ENCODE measurements at regions not wholly inside any gene's neighbourhood (a gene's known extent, or its start where the extent isn't known, plus 50 kb on each side); places are given as distances from the start of the nearest gene placed in this dataset.

- DNase-seq = no peak
- no peaks in the 10 kb centered on the region for H3K4me1 ChIP-seq
- no peaks in the 10 kb centered on the region for H3K9me3 ChIP-seq
- H3K4me3 ChIP-seq (ENCODE audit: low read depth, low read length) = no peak overlapping the region
- H3K27me3 ChIP-seq = no peaks in the 10 kb centered on the region
- TF ChIP-seq, protein P1, sequence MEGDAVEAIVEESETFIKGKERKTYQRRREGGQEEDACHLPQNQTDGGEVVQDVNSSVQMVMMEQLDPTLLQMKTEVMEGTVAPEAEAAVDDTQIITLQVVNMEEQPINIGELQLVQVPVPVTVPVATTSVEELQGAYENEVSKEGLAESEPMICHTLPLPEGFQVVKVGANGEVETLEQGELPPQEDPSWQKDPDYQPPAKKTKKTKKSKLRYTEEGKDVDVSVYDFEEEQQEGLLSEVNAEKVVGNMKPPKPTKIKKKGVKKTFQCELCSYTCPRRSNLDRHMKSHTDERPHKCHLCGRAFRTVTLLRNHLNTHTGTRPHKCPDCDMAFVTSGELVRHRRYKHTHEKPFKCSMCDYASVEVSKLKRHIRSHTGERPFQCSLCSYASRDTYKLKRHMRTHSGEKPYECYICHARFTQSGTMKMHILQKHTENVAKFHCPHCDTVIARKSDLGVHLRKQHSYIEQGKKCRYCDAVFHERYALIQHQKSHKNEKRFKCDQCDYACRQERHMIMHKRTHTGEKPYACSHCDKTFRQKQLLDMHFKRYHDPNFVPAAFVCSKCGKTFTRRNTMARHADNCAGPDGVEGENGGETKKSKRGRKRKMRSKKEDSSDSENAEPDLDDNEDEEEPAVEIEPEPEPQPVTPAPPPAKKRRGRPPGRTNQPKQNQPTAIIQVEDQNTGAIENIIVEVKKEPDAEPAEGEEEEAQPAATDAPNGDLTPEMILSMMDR (IDR thresholded peaks at IDR 0.05; ENCODE audit: low read depth, low read length) = no peak
- no peaks in the 10 kb centered on the region for H3K36me3 ChIP-seq
Observed at GRCh38 chr18:57202881-57203280, 56.0 kb downstream of the BOD1L2 start.

DNA sequence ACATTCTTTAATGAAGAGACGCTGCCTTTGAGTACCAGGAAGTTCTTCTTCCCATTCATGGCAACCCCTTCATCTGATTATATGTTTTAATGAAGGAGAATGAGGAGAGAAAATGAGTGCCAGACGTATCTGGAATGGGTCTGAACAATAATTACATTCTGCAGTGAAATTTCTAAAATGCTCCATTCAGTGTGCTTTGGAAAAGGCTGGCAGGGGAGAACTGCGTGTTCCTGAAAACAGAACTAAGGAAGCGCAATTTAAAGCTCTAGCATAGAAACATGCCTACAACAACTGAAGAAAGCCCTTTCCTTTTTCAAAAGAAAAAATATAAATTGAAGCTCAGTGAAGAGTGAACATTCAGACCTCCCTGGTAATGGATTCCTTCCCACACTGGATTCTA, 58.8 kb downstream of the BOD1L2 start:
- Histone ChIP-seq H3K9me3 (no peaks in the 10 kb centered on the region), H3K27me3 (no peaks in the 10 kb centered on the region), H3K4me1 (peaks cover 2% of the 10 kb centered on the region; the same call in 1 of the 2 replicates), H3K4me3 (ENCODE audit: low read depth, low read length) (no peak overlapping the region), H3K36me3 (no peaks in the 10 kb centered on the region)
- no peak for DNase-seq
- TF ChIP-seq, protein P1 (IDR thresholded peaks at IDR 0.05; ENCODE audit: low read depth, low read length) = no peak

- DNase-seq = no peak
- Histone ChIP-seq H3K27me3 (no peaks in the 10 kb centered on the region), H3K9me3 (no peaks in the 10 kb centered on the region), H3K4me1 (peaks cover 2% of the 10 kb centered on the region; the same call in 1 of the 2 replicates), H3K4me3 (ENCODE audit: low read depth, low read length) (no peak overlapping the region), H3K36me3 (no peaks in the 10 kb centered on the region)
- TF ChIP-seq, protein P1 (IDR thresholded peaks at IDR 0.05; ENCODE audit: low read depth, low read length) = no peak
Observed at GRCh38 chr18:57207124-57207916, 60.4 kb downstream of the BOD1L2 start.

DNA sequence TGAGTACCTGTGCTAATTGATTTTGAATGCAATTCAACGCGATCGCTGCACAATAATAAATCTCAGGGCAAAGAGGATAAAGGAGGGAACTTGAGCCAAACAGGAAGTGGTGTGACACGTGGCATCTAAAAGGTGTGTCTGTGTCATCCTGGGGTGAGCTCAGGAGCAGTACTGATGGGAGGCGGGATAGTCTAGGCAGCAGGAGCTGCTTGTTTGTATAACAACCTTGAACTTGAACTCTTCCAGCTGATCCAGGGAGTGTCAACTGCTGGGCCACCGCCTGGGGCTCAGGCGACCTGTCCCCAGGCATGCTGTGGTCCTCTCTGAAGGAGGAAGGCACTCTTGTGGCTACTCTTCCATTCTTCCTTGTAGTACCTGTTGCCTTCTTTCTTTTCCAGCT, 61.2 kb downstream of the BOD1L2 start:
- Histone ChIP-seq H3K9me3 (no peaks in the 10 kb centered on the region), H3K4me3 (ENCODE audit: low read depth, low read length) (no peak overlapping the region), H3K27me3 (no peaks in the 10 kb centered on the region), H3K4me1 (peaks cover 2% of the 10 kb centered on the region; the same call in 1 of the 2 replicates), H3K36me3 (no peaks in the 10 kb centered on the region)
- TF ChIP-seq, protein P1 (IDR thresholded peaks at IDR 0.05; ENCODE audit: low read depth, low read length) = no peak
- no peak for DNase-seq

- Histone ChIP-seq H3K4me3 (ENCODE audit: low read depth, low read length) (peak overlapping the region; percentile 56), H3K27me3 (no peaks in the 10 kb centered on the region), H3K9me3 (no peaks in the 10 kb centered on the region), H3K36me3 (no peaks in the 10 kb centered on the region), H3K4me1 (peaks cover 2% of the 10 kb centered on the region; the same call in 1 of the 2 replicates)
- TF ChIP-seq, protein P1 (IDR thresholded peaks at IDR 0.05; ENCODE audit: low read depth, low read length) = no peak
- no peak for DNase-seq
Observed at GRCh38 chr18:57209713-57210106, 62.8 kb downstream of the BOD1L2 start.

DNA sequence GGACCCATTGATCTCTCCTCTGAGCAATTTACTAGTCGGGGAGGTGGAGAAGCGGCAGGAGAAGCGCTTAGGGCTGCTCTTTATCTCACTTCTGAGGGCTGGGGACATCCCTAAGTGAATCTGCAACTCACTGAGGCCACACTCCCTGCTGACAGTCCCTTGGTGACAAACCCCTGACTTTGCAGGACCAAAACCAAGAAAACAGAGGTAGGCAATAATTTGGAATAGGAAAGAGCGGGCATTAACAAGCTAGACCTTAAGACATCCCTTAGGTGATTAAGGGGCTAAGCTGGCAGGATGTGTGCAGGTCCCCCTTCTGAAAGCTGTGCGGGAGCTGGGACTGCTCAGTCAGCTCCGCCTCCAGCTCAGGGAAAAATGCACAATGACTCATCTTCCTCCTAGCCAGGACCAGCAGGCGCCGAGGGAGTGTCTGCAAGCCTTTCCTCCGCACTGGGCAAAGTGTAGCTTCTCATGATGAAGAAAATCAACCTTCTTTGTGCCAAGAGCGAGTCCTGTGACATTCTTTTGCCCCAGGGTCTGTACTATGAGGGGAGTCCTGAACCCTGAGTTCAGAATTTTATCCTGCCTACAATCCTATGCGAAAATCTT, 63.3 kb downstream of the BOD1L2 start:
- Histone ChIP-seq H3K36me3 (no peaks in the 10 kb centered on the region), H3K27me3 (no peaks in the 10 kb centered on the region), H3K4me1 (peaks cover 2% of the 10 kb centered on the region; the same call in 1 of the 2 replicates), H3K4me3 (ENCODE audit: low read depth, low read length) (peak overlapping the region; percentile 56), H3K9me3 (no peaks in the 10 kb centered on the region)
- DNase-seq = peak; percentile 65
- TF ChIP-seq, protein P1 (IDR thresholded peaks at IDR 0.05; ENCODE audit: low read depth, low read length) = no peak
